ENCODE measurements at regions not wholly inside any gene's neighbourhood (a gene's known extent, or its start where the extent isn't known, plus 50 kb on each side); places are given as distances from the start of the nearest gene placed in this dataset.

- TF ChIP-seq CTCF (conservative IDR thresholded peaks at IDR 0.05; ENCODE audit: low read length) = no peak
- no peak for DNase-seq (ENCODE audit: low read depth)
- H3K4me3 ChIP-seq (ENCODE audit: low read length) = no peak overlapping the region
Measured at GRCh38 chr9:118100529-118101419, 396.6 kb downstream of the TLR4 start.

GRCh38 chr9:118104363-118104762, 400.2 kb downstream of the TLR4 start:
- no peak for DNase-seq (ENCODE audit: low read depth)
- H3K4me3 ChIP-seq (ENCODE audit: low read length) = no peak overlapping the region
- TF ChIP-seq CTCF (conservative IDR thresholded peaks at IDR 0.05; ENCODE audit: low read length) = no peak

- no peak overlapping the region for H3K4me3 ChIP-seq (ENCODE audit: low read length)
- TF ChIP-seq CTCF (conservative IDR thresholded peaks at IDR 0.05; ENCODE audit: low read length) = no peak
- DNase-seq (ENCODE audit: low read depth) = no peak
Measured at GRCh38 chr9:118108971-118109370, 404.8 kb downstream of the TLR4 start.

GRCh38 chr9:118109542-118109941, 405.3 kb downstream of the TLR4 start:
- no peak overlapping the region for H3K4me3 ChIP-seq (ENCODE audit: low read length)
- no peak for TF ChIP-seq CTCF (conservative IDR thresholded peaks at IDR 0.05; ENCODE audit: low read length)
- no peak for DNase-seq (ENCODE audit: low read depth)

- DNase-seq (ENCODE audit: low read depth) = no peak
- no peak for TF ChIP-seq CTCF (conservative IDR thresholded peaks at IDR 0.05; ENCODE audit: low read length)
- H3K4me3 ChIP-seq (ENCODE audit: low read length) = no peak overlapping the region
Measured at GRCh38 chr9:118121361-118121760, 417.2 kb downstream of the TLR4 start.

GRCh38 chr9:118128313-118128712, 424.1 kb downstream of the TLR4 start:
- DNase-seq (ENCODE audit: low read depth) = no peak
- TF ChIP-seq CTCF (conservative IDR thresholded peaks at IDR 0.05; ENCODE audit: low read length) = no peak
- no peak overlapping the region for H3K4me3 ChIP-seq (ENCODE audit: low read length)

- TF ChIP-seq CTCF (conservative IDR thresholded peaks at IDR 0.05; ENCODE audit: low read length) = no peak
- DNase-seq (ENCODE audit: low read depth) = no peak
- no peak overlapping the region for H3K4me3 ChIP-seq (ENCODE audit: low read length)
Measured at GRCh38 chr9:118129541-118129940, 425.3 kb downstream of the TLR4 start.

Data from AG10803 (cell line).